Type B pancreatic cell (in vitro differentiated cells): ENCODE measurements at regions not wholly inside any gene's neighbourhood (a gene's known extent, or its start where the extent isn't known, plus 50 kb on each side); places are given as distances from the start of the nearest gene placed in this dataset.

Experiments used
- DNase-seq: peaks from one replicate; pipeline ENCODE4 v3.0.0; 2021; ENCODE audit warnings: mixed read lengths; ENCODE audit not compliant: unreplicated experiment; ENCODE audit errors: extremely low spot score
- H3K27ac Mint-ChIP-seq: 2 replicates; pipeline ENCODE4 v1.8.0; 2021; ENCODE audit warnings: mild to moderate bottlenecking, mixed read lengths
- H3K27me3 Mint-ChIP-seq: 2 replicates; pipeline ENCODE4 v1.8.0; 2021; ENCODE audit warnings: mixed read lengths
- H3K36me3 Mint-ChIP-seq: 2 replicates; pipeline ENCODE4 v1.8.0; 2021; ENCODE audit warnings: mixed read lengths
- H3K4me1 Mint-ChIP-seq: one replicate; pipeline ENCODE4 v1.8.0; 2021; ENCODE audit warnings: mixed read lengths; ENCODE audit not compliant: unreplicated experiment
- H3K4me3 Mint-ChIP-seq: 2 replicates; pipeline ENCODE4 v1.8.0; 2021; ENCODE audit warnings: mild to moderate bottlenecking, mixed read lengths
- H3K9me3 Mint-ChIP-seq: 2 replicates; pipeline ENCODE4 v1.8.0; 2021; ENCODE audit warnings: mixed read lengths
- TF ChIP-seq, protein P1 (sequence below): fragments of 200-600 bp; sonication (generic); conservative IDR thresholded peaks from 2 replicates; pipeline ENCODE4 v1.5.0; 2021; ENCODE audit warnings: antibody characterized with exemption, mild to moderate bottlenecking

DNA sequence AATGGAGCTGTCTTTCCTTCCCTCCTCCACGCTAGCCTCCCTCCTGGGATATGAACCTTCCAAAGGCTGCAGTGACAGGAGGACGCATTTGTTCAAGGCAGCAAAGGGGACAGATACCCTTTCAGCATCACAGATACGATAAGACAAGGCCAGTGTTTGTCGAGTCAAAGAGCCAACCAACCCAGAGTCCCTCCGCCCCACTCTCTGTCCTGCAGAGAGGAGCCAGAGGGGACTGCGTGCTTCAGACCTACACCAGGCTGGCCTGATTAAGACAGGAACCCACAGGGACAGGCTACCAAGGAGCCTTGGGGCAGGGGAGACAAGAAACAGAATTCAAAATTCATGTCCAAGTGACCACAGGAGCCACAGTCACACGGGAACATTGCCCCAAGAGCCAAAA, 72.6 kb upstream of the CDH5 start:
- H3K4me1 Mint-ChIP-seq = no peaks in the 10 kb centered on the region
- H3K36me3 Mint-ChIP-seq = no peaks in the 10 kb centered on the region
- H3K4me3 Mint-ChIP-seq = no peak overlapping the region
- peak; percentile 47 for DNase-seq
- peaks cover under 1% of the 10 kb centered on the region for H3K9me3 Mint-ChIP-seq
- no peak overlapping the region for H3K27ac Mint-ChIP-seq
- H3K27me3 Mint-ChIP-seq = peaks cover 9% of the 10 kb centered on the region
- TF ChIP-seq, protein P1, sequence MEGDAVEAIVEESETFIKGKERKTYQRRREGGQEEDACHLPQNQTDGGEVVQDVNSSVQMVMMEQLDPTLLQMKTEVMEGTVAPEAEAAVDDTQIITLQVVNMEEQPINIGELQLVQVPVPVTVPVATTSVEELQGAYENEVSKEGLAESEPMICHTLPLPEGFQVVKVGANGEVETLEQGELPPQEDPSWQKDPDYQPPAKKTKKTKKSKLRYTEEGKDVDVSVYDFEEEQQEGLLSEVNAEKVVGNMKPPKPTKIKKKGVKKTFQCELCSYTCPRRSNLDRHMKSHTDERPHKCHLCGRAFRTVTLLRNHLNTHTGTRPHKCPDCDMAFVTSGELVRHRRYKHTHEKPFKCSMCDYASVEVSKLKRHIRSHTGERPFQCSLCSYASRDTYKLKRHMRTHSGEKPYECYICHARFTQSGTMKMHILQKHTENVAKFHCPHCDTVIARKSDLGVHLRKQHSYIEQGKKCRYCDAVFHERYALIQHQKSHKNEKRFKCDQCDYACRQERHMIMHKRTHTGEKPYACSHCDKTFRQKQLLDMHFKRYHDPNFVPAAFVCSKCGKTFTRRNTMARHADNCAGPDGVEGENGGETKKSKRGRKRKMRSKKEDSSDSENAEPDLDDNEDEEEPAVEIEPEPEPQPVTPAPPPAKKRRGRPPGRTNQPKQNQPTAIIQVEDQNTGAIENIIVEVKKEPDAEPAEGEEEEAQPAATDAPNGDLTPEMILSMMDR = no peak

DNA sequence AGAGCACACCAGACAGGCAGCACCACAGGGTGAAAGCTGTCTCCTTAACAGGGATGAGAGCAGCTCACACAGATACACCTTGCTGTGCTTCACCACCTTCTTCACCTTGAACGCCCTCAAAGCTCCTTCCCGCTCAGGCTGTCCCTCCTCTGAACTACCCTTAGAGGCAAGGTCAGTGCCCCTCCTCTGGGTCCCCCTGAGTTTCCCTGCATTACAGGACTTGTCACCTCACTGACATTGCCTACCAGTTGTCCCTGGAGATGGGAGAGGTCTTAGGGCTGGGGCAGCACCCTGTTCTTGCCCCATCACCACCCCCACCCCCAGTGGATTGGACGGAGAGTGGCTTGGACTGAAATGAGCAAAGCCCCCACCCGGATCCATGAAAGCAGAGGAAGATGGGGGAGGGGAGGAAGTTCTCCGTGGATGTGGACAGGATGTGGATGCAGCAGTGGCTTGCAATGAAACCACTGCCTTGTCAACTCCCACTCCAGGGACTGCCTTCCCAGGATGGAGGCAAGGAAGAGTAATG, 73.2 kb upstream of the CDH5 start:
- Mint-ChIP-seq H3K4me3 (no peak overlapping the region), H3K27me3 (peaks cover 9% of the 10 kb centered on the region), H3K27ac (no peak overlapping the region), H3K4me1 (no peaks in the 10 kb centered on the region), H3K9me3 (no peaks in the 10 kb centered on the region), H3K36me3 (no peaks in the 10 kb centered on the region)
- TF ChIP-seq, protein P1 = no peak
- DNase-seq = peak; percentile 40

DNA sequence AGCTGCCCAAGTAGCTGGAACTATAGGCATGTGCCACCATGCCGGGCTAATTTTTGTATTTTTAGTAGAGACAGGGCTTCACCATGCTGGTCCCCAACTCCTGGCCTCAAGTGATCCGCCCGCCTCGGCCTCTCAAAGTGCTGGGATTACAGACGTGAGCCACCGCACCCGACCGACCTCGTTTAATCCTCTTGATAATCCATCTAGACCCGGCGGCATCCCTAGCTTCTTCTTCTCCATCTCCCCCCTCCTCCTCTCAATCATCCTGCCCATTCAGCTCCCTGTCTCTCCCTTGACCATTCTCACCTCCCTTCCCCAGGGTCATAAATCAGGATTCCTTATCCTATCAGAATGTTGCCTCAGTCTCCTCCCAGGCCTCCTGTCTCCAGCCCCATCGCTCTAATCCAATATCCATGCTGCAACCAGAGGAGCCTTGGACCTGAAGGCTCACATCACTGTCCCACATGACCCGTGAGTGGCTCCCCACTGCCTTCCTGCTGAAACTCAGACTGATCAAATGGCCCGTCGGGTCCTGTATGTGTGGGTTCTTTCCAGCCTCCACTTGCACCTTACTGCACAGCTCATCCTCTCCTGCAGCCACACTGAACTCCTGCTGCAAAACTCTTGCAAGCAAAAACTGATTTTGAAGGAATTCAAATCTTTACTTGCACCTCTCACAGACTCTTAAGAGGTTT, 74.1 kb upstream of the CDH5 start:
- no peaks in the 10 kb centered on the region for H3K36me3 Mint-ChIP-seq
- peaks cover 9% of the 10 kb centered on the region for H3K27me3 Mint-ChIP-seq
- peak; percentile 24 for DNase-seq
- H3K4me3 Mint-ChIP-seq = no peak overlapping the region
- TF ChIP-seq, protein P1 = no peak
- no peak overlapping the region for H3K27ac Mint-ChIP-seq
- no peaks in the 10 kb centered on the region for H3K9me3 Mint-ChIP-seq
- peaks cover 4% of the 10 kb centered on the region for H3K4me1 Mint-ChIP-seq

DNA sequence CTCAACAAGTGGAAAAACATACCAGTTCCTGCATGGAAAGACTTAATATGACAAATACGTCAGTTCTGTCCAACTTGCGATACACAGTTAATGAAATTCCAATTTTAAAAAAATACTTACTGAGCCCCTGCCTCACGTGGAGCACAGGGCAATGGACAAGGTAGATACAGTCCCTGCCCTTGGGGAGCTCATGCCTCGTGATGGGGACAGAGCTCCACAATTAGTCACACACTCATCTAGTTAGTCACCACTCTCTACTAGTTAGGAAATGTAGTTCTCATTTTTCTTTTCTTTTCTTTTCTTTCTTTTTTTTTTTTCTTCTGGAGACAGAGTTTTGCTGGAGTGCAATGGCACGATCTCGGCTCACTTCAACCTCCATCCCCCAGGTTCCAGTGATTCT, 74.7 kb upstream of the CDH5 start:
- no peak overlapping the region for H3K27ac Mint-ChIP-seq
- H3K9me3 Mint-ChIP-seq = no peaks in the 10 kb centered on the region
- peaks cover 4% of the 10 kb centered on the region for H3K4me1 Mint-ChIP-seq
- H3K4me3 Mint-ChIP-seq = no peak overlapping the region
- DNase-seq = peak; percentile 22
- TF ChIP-seq, protein P1 = no peak
- H3K27me3 Mint-ChIP-seq = peaks cover 9% of the 10 kb centered on the region
- no peaks in the 10 kb centered on the region for H3K36me3 Mint-ChIP-seq

DNA sequence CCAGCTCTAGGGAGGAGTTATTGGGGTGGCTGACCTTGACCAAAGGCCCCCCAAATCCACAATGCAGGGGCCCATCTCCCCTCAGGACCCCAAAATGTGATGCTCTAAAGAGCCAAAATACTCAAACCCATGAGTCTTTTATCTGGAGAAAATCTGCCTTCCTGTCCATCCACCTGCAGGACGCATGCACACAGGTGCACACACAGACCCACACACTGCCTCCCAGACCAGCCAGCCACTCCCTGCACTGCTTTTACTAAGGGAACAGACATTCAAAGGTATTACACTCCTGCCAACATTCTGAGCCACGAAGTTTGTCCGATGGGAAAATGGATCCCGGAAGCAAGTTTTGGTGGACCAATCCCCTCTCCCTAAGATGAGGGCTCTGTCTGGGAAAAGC, 76.1 kb upstream of the CDH5 start:
- H3K4me3 Mint-ChIP-seq = no peak overlapping the region
- H3K4me1 Mint-ChIP-seq = peaks cover 4% of the 10 kb centered on the region
- H3K27me3 Mint-ChIP-seq = peaks cover 9% of the 10 kb centered on the region
- H3K27ac Mint-ChIP-seq = no peak overlapping the region
- TF ChIP-seq, protein P1 = no peak
- no peaks in the 10 kb centered on the region for H3K9me3 Mint-ChIP-seq
- H3K36me3 Mint-ChIP-seq = no peaks in the 10 kb centered on the region
- peak; percentile 32 for DNase-seq
